GM19351 (cell line): ENCODE measurements at regions not wholly inside any gene's neighbourhood (a gene's known extent, or its start where the extent isn't known, plus 50 kb on each side); places are given as distances from the start of the nearest gene placed in this dataset.
"Not testable (repeated sequence)": the region's sequence is repeated elsewhere in the genome, so short reads cannot be mapped to it uniquely, and the experiment has no call there.

ENCODE experiments used
- ATAC-seq: cut with Tn5 transposase; IDR thresholded peaks from one replicate; pipeline ENCODE4 v1.9.1; 2021; ENCODE audit warnings: mild to moderate bottlenecking, moderate library complexity; ENCODE audit not compliant: unreplicated experiment

- ATAC-seq, result no peak
Observed at GRCh38 chr2:190742431-190742830, 93.5 kb downstream of the NAB1 start.

GRCh38 chr2:190744041-190744440, 95.2 kb downstream of the NAB1 start:
- ATAC-seq, result no peak

GRCh38 chr2:190746971-190747761, 98.3 kb downstream of the NAB1 start:
- ATAC-seq, result no peak

- no peak for ATAC-seq
Observed at GRCh38 chr2:190748966-190749365, 100.1 kb downstream of the NAB1 start.

GRCh38 chr2:190755772-190756415, 107.0 kb downstream of the NAB1 start:
- ATAC-seq, result no peak

DNA sequence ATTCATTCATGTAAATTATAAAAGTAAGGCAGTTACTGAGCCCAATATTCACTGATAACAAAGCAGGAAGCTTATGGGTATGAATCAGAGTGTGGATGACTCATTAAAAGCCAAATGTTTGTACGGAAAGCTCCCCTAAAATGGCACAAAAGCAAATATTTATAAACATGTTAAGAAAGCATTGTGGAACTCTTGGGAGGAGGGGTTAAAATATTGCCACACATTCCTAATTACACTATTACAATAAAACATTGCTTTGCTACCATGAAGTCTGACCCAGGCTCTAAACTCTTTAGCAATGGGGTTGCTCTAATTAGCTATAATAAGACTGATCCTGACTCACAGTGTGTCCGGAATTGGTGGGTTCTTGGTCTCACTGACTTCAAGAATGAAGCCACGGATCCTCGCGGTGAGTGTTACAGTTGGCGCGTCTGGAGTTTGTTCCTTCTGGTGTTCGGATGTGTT, 110.9 kb downstream of the NAB1 start:
- ATAC-seq, result no peak

GRCh38 chr2:190760353-190761150, 111.7 kb downstream of the NAB1 start:
- not testable (repeated sequence) for ATAC-seq

- ATAC-seq, result not testable (repeated sequence)
Observed at GRCh38 chr2:190761216-190761615, 112.3 kb downstream of the NAB1 start.

DNA sequence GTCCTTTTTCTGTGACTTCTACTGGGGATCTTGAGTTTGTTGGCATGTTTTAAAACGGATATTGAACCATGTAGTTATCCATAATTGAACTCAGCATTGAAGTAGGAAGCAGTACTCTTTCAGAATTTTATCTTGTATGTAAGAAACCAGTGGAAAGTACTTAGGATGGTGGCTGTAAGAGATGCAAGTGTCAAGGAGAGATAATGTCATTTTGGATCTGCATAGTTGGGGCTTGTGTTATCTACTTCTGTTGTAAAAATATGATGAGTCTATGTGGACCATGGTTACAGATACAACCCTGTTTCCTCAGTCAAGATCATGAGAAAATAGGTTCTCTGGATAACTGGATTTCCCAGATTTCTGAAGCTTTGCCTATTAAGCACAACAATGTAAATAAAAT, 113.7 kb downstream of the NAB1 start:
- ATAC-seq, result no peak

GRCh38 chr2:190763100-190763499, 114.2 kb downstream of the NAB1 start:
- no peak for ATAC-seq

GRCh38 chr2:190763901-190764514, 115.1 kb downstream of the NAB1 start:
- peak; percentile 69 for ATAC-seq

- no peak for ATAC-seq
Observed at GRCh38 chr2:190765386-190766173, 115.0 kb upstream of the GLS start.

DNA sequence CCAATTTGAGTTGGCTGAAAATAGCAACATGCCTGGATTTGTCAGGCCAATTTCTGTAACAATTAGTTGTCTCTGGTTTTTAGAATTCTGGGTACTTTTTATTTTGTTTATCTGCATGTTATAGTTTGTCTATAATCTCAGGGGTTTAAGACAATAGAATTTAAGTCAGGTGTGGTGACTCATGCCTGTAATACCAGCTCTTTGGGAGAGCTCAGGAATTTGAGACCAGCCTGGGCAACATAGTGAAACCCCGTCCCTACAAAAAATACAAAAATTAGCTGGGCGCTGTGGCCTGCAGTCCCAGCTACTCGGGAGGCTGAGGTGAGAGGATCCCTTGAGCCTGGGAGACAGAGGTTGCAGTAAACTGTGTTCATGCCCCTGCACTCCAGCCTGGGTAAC, 114.4 kb upstream of the GLS start:
- no peak for ATAC-seq

DNA sequence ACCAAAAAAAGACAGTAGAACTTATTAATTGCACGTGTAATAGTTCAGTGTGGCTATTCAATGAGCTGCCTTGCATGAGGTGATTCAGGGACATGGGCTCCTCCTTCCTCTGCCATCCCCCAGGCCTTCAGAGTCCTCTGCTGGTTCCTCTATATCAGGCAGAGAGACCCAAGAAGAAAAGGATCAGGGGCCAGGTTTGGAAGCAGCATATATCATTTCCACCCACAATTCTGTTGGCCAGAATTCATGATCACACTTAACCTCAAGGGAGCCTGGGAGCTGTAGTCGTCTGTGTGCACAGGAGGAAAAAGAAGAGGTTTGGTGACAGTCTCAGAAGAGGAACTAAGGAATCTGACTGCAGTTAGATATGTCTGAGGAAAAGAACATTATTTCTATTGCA, 114.0 kb upstream of the GLS start:
- no peak for ATAC-seq

- ATAC-seq, result peak; percentile 43
Observed at GRCh38 chr2:190767821-190768220, 112.8 kb upstream of the GLS start.

GRCh38 chr2:190769258-190769657, 111.4 kb upstream of the GLS start:
- no peak for ATAC-seq

DNA sequence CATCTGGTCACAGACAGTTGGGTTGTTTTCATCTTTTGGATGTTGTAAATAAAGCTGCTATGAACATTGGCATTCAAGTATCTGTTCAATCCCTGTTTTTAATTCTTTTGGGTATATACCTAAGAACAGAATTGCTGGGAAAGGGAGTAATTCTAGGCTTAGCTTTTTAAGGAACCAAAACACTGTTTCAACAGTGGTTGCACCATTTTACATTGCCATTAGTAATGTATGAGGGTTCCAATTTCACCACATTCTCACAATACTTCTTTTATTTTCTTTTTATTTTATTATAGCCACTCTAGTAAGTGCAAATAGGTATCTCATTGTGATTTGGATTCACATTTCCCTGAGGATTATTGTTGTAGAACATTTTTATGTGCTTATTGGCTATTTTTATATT, 108.9 kb upstream of the GLS start:
- no peak for ATAC-seq

DNA sequence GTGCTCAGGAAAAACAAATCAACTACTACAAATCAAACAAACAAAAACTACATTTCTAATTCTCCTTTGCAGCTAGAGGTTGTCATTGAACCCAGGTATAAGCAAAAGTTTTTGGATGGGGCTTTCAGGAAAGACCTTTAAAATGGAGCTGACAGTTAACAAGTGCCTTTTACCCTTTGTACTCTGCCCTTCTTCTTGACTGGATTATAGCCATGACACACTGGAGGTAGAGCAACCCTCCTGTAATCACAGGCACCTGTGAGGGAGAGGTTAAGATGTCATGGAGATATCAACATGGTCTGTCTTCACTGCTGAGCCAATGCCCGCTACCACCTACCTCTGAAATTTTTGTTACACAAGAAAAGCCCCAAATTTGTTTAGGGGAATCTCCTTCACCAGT, 100.0 kb upstream of the GLS start:
- ATAC-seq, result no peak

GRCh38 chr2:190781604-190782198, 98.9 kb upstream of the GLS start:
- no peak for ATAC-seq

GRCh38 chr2:190782264-190782663, 98.4 kb upstream of the GLS start:
- no peak for ATAC-seq
